ENCODE measurements at regions not wholly inside any gene's neighbourhood (a gene's known extent, or its start where the extent isn't known, plus 50 kb on each side); places are given as distances from the start of the nearest gene placed in this dataset.

- no peak for ATAC-seq
These were observed 1635.5 kb downstream of the OTOL1 start for GRCh38 chr3:163132111-163132510.

- ATAC-seq = no peak
These were observed 1632.7 kb downstream of the OTOL1 start for GRCh38 chr3:163129287-163129686.

GRCh38 chr3:163126115-163126514 lies 1629.5 kb downstream of the OTOL1 start:
- ATAC-seq = no peak
